ENCODE measurements at regions not wholly inside any gene's neighbourhood (a gene's known extent, or its start where the extent isn't known, plus 50 kb on each side); places are given as distances from the start of the nearest gene placed in this dataset.

DNA sequence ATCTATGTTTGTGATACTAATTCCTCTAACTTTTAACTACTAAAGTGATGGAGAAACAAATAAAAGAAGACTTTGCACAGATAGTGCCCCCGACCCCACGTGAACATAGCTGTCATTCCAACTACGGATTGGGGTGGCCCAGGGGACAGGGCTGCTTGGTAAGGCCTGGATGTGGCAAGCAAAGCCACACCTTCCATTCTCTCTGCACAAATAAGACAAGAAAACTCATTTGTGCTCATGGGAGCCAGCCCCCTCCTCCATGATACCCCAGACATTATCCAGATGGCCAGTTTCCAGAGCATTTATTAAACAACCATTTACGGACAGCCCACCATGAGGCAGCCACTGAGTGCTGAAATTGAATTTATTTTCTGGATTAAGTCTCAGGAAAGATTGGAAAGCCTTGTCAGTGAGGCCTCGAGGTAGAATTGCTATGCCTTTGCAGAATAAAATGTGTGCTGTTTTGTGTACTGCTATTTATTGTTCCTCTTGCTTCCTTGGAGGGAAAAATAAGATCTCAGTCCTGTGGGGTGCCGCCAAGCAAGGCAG, 151.2 kb downstream of the UNC5CL start:
- TF ChIP-seq, protein P1, sequence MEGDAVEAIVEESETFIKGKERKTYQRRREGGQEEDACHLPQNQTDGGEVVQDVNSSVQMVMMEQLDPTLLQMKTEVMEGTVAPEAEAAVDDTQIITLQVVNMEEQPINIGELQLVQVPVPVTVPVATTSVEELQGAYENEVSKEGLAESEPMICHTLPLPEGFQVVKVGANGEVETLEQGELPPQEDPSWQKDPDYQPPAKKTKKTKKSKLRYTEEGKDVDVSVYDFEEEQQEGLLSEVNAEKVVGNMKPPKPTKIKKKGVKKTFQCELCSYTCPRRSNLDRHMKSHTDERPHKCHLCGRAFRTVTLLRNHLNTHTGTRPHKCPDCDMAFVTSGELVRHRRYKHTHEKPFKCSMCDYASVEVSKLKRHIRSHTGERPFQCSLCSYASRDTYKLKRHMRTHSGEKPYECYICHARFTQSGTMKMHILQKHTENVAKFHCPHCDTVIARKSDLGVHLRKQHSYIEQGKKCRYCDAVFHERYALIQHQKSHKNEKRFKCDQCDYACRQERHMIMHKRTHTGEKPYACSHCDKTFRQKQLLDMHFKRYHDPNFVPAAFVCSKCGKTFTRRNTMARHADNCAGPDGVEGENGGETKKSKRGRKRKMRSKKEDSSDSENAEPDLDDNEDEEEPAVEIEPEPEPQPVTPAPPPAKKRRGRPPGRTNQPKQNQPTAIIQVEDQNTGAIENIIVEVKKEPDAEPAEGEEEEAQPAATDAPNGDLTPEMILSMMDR (IDR thresholded peaks at IDR 0.05 in 4 of 5, conservative IDR thresholded peaks at IDR 0.05 in 1 of 5) = no peak
- TF ChIP-seq POLR2A (IDR thresholded peaks at IDR 0.05) = no peak
